ENCODE measurements at regions not wholly inside any gene's neighbourhood (a gene's known extent, or its start where the extent isn't known, plus 50 kb on each side); places are given as distances from the start of the nearest gene placed in this dataset.

DNA sequence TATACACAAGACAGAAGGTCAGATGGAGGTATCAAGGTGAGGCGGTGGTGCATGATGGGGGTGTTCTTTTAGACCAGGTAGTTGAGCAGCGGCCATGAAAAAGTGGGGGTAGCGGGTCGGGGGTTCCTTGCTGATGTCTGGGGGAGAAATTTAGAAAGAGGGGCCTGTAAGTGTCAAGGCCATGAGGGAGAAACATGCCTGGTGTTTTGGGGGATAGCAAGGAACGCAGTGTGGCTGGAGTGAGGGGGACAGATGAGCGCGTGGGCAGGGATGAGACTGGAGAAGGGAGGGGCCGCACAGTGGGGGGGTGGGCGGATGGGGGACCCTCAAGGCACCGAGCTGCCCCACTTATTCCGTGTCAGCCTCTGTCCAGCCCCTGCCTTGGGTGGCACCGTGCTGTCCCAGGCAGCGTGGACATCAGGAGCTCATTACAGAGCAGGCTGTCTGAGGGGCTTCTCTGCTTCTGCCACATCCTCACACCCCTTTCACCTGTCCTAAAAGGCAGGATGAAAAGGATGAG, 143.3 kb downstream of the SMAD6 start:
- no peak overlapping the region for H3K4me3 Mint-ChIP-seq
- H3K4me1 ChIP-seq (ENCODE audit: insufficient read depth, low read length): no peaks in the 10 kb centered on the region
- peaks cover 16% of the 10 kb centered on the region; the same call in 1 of the 2 replicates for H3K27me3 ChIP-seq (ENCODE audit: insufficient read depth, low read length)
- no peak overlapping the region for H3K27ac ChIP-seq (ENCODE audit: insufficient read length, low read depth, low read length)
- H3K27ac Mint-ChIP-seq: no peak overlapping the region
- peak; percentile 13 for DNase-seq
- H3K9me3 Mint-ChIP-seq: no peaks in the 10 kb centered on the region
- H4K5ac ChIP-seq (ENCODE audit: insufficient read length, low read depth, low read length): no peak overlapping the region
- TF ChIP-seq, protein P1, sequence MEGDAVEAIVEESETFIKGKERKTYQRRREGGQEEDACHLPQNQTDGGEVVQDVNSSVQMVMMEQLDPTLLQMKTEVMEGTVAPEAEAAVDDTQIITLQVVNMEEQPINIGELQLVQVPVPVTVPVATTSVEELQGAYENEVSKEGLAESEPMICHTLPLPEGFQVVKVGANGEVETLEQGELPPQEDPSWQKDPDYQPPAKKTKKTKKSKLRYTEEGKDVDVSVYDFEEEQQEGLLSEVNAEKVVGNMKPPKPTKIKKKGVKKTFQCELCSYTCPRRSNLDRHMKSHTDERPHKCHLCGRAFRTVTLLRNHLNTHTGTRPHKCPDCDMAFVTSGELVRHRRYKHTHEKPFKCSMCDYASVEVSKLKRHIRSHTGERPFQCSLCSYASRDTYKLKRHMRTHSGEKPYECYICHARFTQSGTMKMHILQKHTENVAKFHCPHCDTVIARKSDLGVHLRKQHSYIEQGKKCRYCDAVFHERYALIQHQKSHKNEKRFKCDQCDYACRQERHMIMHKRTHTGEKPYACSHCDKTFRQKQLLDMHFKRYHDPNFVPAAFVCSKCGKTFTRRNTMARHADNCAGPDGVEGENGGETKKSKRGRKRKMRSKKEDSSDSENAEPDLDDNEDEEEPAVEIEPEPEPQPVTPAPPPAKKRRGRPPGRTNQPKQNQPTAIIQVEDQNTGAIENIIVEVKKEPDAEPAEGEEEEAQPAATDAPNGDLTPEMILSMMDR (conservative IDR thresholded peaks at IDR 0.05): no peak
- H3K4ac ChIP-seq (ENCODE audit: low read depth, low read length): no peak overlapping the region
- H3T11ph ChIP-seq (ENCODE audit: low read length): no peak overlapping the region
- H3K56ac ChIP-seq (ENCODE audit: insufficient read length, low read depth, low read length): no peak overlapping the region
- no peak overlapping the region for H4K8ac ChIP-seq (replicated peaks; ENCODE audit: insufficient read length, low read depth, low read length)
- no peak overlapping the region for H3K14ac ChIP-seq (ENCODE audit: insufficient read depth, low read length)
- no CpG with 5 or more reads among the region's 13 CpGs for WGBS (ENCODE audit: extremely low coverage, insufficient read length, low lambda C conversion rate)
- no peak overlapping the region for H3K9ac ChIP-seq (ENCODE audit: extremely low read depth, insufficient read length, low read length)
- no peak overlapping the region for H2AK5ac ChIP-seq (ENCODE audit: insufficient read length, low read length)
- no peak overlapping the region for H2BK5ac ChIP-seq (ENCODE audit: insufficient read length, low read length)
- no peaks in the 10 kb centered on the region; a peak in 1 of 7 replicates for H3K36me3 Mint-ChIP-seq (ENCODE audit: insufficient read depth in 1 of 3, low read depth in 3 of 3)
- no peak overlapping the region for H2BK120ac ChIP-seq (ENCODE audit: low read depth, low read length, poor library complexity, severe bottlenecking)
- H3K79me2 ChIP-seq (ENCODE audit: insufficient read depth, low read length): no peaks in the 10 kb centered on the region
- H2BK12ac ChIP-seq (ENCODE audit: insufficient read length, low read depth, low read length): no peak overlapping the region
- H3K27me3 Mint-ChIP-seq (ENCODE audit: low read depth): peaks cover 42% of the 10 kb centered on the region
- H3K9me3 ChIP-seq (ENCODE audit: control insufficient read depth, low read depth, low read length): no peaks in the 10 kb centered on the region
- no peak overlapping the region for H2AFZ ChIP-seq (ENCODE audit: low read length)
- H3K4me2 ChIP-seq (ENCODE audit: insufficient read depth, insufficient read length, low read length): no peak overlapping the region
- no peak overlapping the region for H3K18ac ChIP-seq (ENCODE audit: insufficient read length, low read depth, low read length)
- H3K23ac ChIP-seq (ENCODE audit: insufficient read length, low read depth, low read length): no peak overlapping the region
- no peak overlapping the region for H4K91ac ChIP-seq (ENCODE audit: insufficient read length, low read depth, low read length)
- H2BK20ac ChIP-seq (ENCODE audit: low read depth, low read length, poor library complexity, severe bottlenecking): no peak overlapping the region
- H3K23me2 ChIP-seq (ENCODE audit: insufficient read length, low read depth, low read length, poor library complexity, severe bottlenecking): peaks cover 5% of the 10 kb centered on the region
- no peaks in the 10 kb centered on the region for H4K20me1 ChIP-seq (ENCODE audit: control insufficient read depth, insufficient read depth, insufficient read length)
- no peaks in the 10 kb centered on the region for H3K79me1 ChIP-seq (ENCODE audit: insufficient read depth, low read depth, low read length, poor library complexity, severe bottlenecking)
- H2BK15ac ChIP-seq (ENCODE audit: low read depth, low read length): no peak overlapping the region
- peaks cover 12 to 13% of the 10 kb centered on the region in 2 experiments for H3K4me1 Mint-ChIP-seq

Data from H9 (cell line).